Neuronal stem cell (in vitro differentiated cells): ENCODE measurements at regions not wholly inside any gene's neighbourhood (a gene's known extent, or its start where the extent isn't known, plus 50 kb on each side); places are given as distances from the start of the nearest gene placed in this dataset.

Experiments used
- DNase-seq: peaks from one replicate; pipeline ENCODE4 v3.0.0-alpha.2; 2013; ENCODE audit warnings: low spot score
- H2AFZ ChIP-seq: one replicate; pipeline ENCODE4 v1.6.1; 2013; ENCODE audit warnings: mild to moderate bottlenecking, low read length, inconsistent platforms
- H2AK5ac ChIP-seq: 2 replicates; pipeline ENCODE4 v1.6.1; 2013; ENCODE audit warnings: low read depth, mild to moderate bottlenecking, inconsistent platforms, low read length, moderate library complexity, mixed read lengths
- H2BK120ac ChIP-seq: 2 replicates; pipeline ENCODE4 v1.6.1; 2013; ENCODE audit warnings: low read depth, mild to moderate bottlenecking, inconsistent platforms, low read length, moderate library complexity, mixed read lengths
- H2BK12ac ChIP-seq: one replicate; pipeline ENCODE4 v1.6.1; 2013; ENCODE audit warnings: low read length, inconsistent platforms
- H2BK15ac ChIP-seq: 2 replicates; pipeline ENCODE4 v1.6.1; 2013; ENCODE audit warnings: mild to moderate bottlenecking, low read length, inconsistent platforms, mixed read lengths
- H2BK5ac ChIP-seq: one replicate; pipeline ENCODE4 v1.6.1; 2013; ENCODE audit warnings: inconsistent platforms, mild to moderate bottlenecking, low read length, moderate library complexity
- H3K14ac ChIP-seq: one replicate; pipeline ENCODE4 v1.6.1; 2013; ENCODE audit warnings: low read length, inconsistent platforms
- H3K18ac ChIP-seq: 2 replicates; pipeline ENCODE4 v1.6.1; 2013; ENCODE audit warnings: low read length, inconsistent platforms
- H3K23ac ChIP-seq: 2 replicates; pipeline ENCODE4 v1.6.1; 2013; ENCODE audit warnings: low read depth, mild to moderate bottlenecking, mixed read lengths, low read length, inconsistent platforms; ENCODE audit not compliant: poor library complexity
- H3K27ac ChIP-seq: replicated peaks from 3 replicates; pipeline ENCODE4 v1.5.1; 2013; ENCODE audit warnings: low read length, inconsistent platforms
- H3K27me3 ChIP-seq, 3 experiments: 2 replicates each; pipeline ENCODE4 v1.6.1; 2013; ENCODE audit warnings: low read length in 3 of 3, mild to moderate bottlenecking in 2 of 3, inconsistent platforms in 1 of 3, low read depth in 1 of 3, mixed read lengths in 1 of 3, moderate library complexity in 1 of 3; ENCODE audit not compliant: control insufficient read depth in 3 of 3, insufficient read depth in 3 of 3
- H3K36me3 ChIP-seq, 2 donors: replicated peaks in 1 of 2; 2 replicates each; pipeline ENCODE4 v1.6.1; 2013; ENCODE audit warnings: low read length in 2 of 2; ENCODE audit not compliant: control insufficient read depth in 2 of 2, insufficient read depth in 2 of 2
- H3K4ac ChIP-seq: 2 replicates; pipeline ENCODE4 v1.6.1; 2013; ENCODE audit warnings: inconsistent platforms, mild to moderate bottlenecking, low read length, moderate library complexity
- H3K4me1 ChIP-seq, 2 donors: 1 replicate in 1 of 2; 2 replicates in 1 of 2; pipeline ENCODE4 v1.6.1; 2013; ENCODE audit warnings: low read length in 2 of 2, low read depth in 1 of 2; ENCODE audit not compliant: control insufficient read depth in 2 of 2, insufficient read depth in 1 of 2
- H3K4me2 ChIP-seq: one replicate; pipeline ENCODE4 v1.6.1; 2013; ENCODE audit warnings: mild to moderate bottlenecking, low read length, inconsistent platforms; ENCODE audit not compliant: insufficient read depth, poor library complexity, severe bottlenecking
- H3K4me3 ChIP-seq, 2 donors: 2 replicates each; pipeline ENCODE4 v1.5.1; 2013; ENCODE audit warnings: low read length in 2 of 2, mild to moderate bottlenecking in 2 of 2, inconsistent platforms in 1 of 2, moderate library complexity in 1 of 2
- H3K79me1 ChIP-seq: one replicate; pipeline ENCODE4 v1.6.1; 2013; ENCODE audit warnings: low read depth, mild to moderate bottlenecking, inconsistent platforms, low read length, moderate library complexity
- H3K9ac ChIP-seq: one replicate; pipeline ENCODE4 v1.6.1; 2013; ENCODE audit warnings: mild to moderate bottlenecking, low read depth, low read length, inconsistent platforms; ENCODE audit not compliant: poor library complexity
- H3K9me3 ChIP-seq, 2 donors: replicated peaks in 1 of 2; 2 replicates each; pipeline versions ENCODE3 to v1.6.1; 2013; ENCODE audit warnings: low read length in 2 of 2, mild to moderate bottlenecking in 2 of 2, inconsistent platforms in 1 of 2, low read depth in 1 of 2, mixed read lengths in 1 of 2, moderate library complexity in 1 of 2; ENCODE audit not compliant: control insufficient read depth in 2 of 2, insufficient read depth in 1 of 2
- H4K8ac ChIP-seq: one replicate; pipeline ENCODE4 v1.6.1; 2013; ENCODE audit warnings: low read depth, mild to moderate bottlenecking, inconsistent platforms, low read length, moderate library complexity
- H4K91ac ChIP-seq: one replicate; pipeline ENCODE4 v1.6.1; 2013; ENCODE audit warnings: low read length, low read depth, mild to moderate bottlenecking, inconsistent platforms; ENCODE audit not compliant: poor library complexity
- WGBS, 2 donors: extraction: QIAGEN DNeasy Blood & Tissue Kit; methylation state at CpG; one replicate each; pipeline ENCODE4 v1.1.7; 2013; ENCODE audit warnings: missing lambda C conversion rate in 2 of 2, mixed read lengths in 1 of 2; ENCODE audit not compliant: insufficient read length in 2 of 2, insufficient replicate concordance in 1 of 2; ENCODE audit errors: extremely low coverage in 2 of 2; 5-methylcytosine and 5-hydroxymethylcytosine counted together

DNA sequence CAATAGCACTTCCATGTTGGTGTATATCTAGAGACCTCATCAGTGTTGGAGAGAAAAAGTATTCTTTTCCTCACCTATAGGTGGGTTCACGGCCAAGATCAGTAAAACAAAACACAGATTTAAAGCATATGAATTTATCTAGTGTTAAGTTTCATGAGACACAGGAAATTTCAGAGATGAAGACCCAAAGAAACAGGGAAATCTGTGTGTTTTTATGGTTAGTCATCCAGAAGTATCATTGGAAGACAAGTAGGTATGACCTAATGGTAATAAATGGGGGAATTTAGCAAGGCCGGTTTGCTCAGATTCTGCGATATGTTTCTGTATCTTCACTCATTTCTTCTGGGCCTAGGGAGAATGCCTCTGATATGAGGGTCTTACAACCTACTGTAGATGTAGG lies 419.6 kb upstream of the MARCKS start:
- Histone ChIP-seq H3K27me3 (no peaks in the 10 kb centered on the region), H3K4ac (no peak overlapping the region), H2AK5ac (no peak overlapping the region), H2BK15ac (no peak overlapping the region), H3K27ac (no peak overlapping the region), H3K9ac (no peak overlapping the region), H3K4me2 (no peak overlapping the region), H3K23ac (no peak overlapping the region), H3K18ac (no peak overlapping the region), H3K79me1 (no peaks in the 10 kb centered on the region), H4K8ac (no peak overlapping the region), H3K14ac (no peak overlapping the region), H4K91ac (no peak overlapping the region), H3K9me3 (peaks cover 0 to 4% of the 10 kb centered on the region in 2 donors), H2BK120ac (no peak overlapping the region), H2AFZ (no peak overlapping the region), H2BK12ac (no peak overlapping the region), H3K4me3 (no peak overlapping the region), H2BK5ac (no peak overlapping the region), H3K36me3 (no peaks in the 10 kb centered on the region), H3K4me1 (peaks cover 0 to 9% of the 10 kb centered on the region in 2 donors)
- no CpG with 5 or more reads among the region's 3 CpGs for WGBS, 2 donors
- no peak for DNase-seq

DNA sequence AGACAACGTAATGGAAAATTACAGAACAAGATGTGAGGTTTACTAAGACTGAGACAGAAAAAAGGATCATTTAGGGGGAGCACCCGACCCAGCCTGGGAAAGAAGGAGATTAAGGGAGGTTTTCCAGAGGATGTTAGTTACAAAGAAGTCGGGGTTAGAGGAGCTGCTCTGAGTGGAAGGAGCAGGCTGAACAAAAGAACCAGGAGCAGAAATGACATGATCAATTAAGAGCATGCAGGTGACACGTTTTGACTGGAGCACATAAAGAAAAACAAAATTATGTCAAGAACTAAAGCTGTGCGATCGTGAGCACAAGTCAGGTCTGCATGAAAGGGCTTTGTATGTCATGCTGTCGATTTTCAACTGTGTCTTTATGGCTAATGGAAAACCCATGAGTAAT lies 417.3 kb upstream of the MARCKS start:
- Histone ChIP-seq H2AFZ (peak overlapping the region; percentile 1), H2BK12ac (no peak overlapping the region), H3K4ac (no peak overlapping the region), H3K27ac (peak overlapping the region; percentile 78), H2BK5ac (no peak overlapping the region), H4K8ac (no peak overlapping the region), H3K14ac (no peak overlapping the region), H3K9me3 (peaks cover 0 to 4% of the 10 kb centered on the region in 2 donors), H4K91ac (no peak overlapping the region), H2BK120ac (no peak overlapping the region), H3K36me3 (no peaks in the 10 kb centered on the region), H3K9ac (no peak overlapping the region), H2AK5ac (no peak overlapping the region), H3K4me2 (no peak overlapping the region), H3K18ac (no peak overlapping the region), H3K79me1 (no peaks in the 10 kb centered on the region), H2BK15ac (no peak overlapping the region), H3K4me1 (peaks cover 0 to 9% of the 10 kb centered on the region in 2 donors), H3K23ac (no peak overlapping the region), H3K27me3 (no peaks in the 10 kb centered on the region), H3K4me3 (no peak overlapping the region)
- DNase-seq: peak; percentile 43
- WGBS, 2 donors: no CpG with 5 or more reads among the region's 7 CpGs

DNA sequence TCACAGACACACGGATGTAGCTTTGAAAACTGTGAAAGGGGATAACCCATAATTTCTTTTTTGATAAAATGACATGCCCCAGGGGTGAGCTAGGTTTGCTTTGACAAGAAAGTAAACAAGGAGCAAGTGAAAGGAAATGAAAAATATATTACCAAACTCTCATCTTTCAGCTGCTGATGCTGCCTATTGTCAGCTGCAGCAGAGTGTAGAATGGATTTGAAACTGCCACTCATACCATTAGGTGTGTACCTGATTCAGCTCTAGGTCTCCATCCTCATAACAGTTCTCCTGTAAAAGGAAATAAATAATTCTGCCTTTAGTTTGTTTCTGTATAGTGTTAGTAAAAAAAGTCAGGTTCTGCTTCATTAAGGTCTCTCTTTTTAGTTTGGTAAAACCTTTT lies 415.1 kb upstream of the MARCKS start:
- H4K91ac ChIP-seq: no peak overlapping the region
- no peak overlapping the region for H3K4me3 ChIP-seq
- H3K4me1 ChIP-seq: peaks cover 0 to 9% of the 10 kb centered on the region in 2 donors
- no peaks in the 10 kb centered on the region for H3K36me3 ChIP-seq
- H3K18ac ChIP-seq: no peak overlapping the region
- no peak for DNase-seq
- no peak overlapping the region for H3K27ac ChIP-seq
- no peak overlapping the region for H2BK120ac ChIP-seq
- no peak overlapping the region for H3K23ac ChIP-seq
- peaks cover 0 to 4% of the 10 kb centered on the region in 2 donors for H3K9me3 ChIP-seq
- H4K8ac ChIP-seq: no peak overlapping the region
- no peak overlapping the region for H3K4ac ChIP-seq
- no peak overlapping the region for H2BK12ac ChIP-seq
- no CpG with 5 or more reads among the region's 1 CpG for WGBS, 2 donors
- no peak overlapping the region for H2AK5ac ChIP-seq
- H2BK5ac ChIP-seq: no peak overlapping the region
- no peak overlapping the region for H2BK15ac ChIP-seq
- H3K9ac ChIP-seq: no peak overlapping the region
- no peaks in the 10 kb centered on the region for H3K27me3 ChIP-seq
- peak overlapping the region; percentile 33 for H2AFZ ChIP-seq
- H3K14ac ChIP-seq: no peak overlapping the region
- no peak overlapping the region for H3K4me2 ChIP-seq
- H3K79me1 ChIP-seq: no peaks in the 10 kb centered on the region

DNA sequence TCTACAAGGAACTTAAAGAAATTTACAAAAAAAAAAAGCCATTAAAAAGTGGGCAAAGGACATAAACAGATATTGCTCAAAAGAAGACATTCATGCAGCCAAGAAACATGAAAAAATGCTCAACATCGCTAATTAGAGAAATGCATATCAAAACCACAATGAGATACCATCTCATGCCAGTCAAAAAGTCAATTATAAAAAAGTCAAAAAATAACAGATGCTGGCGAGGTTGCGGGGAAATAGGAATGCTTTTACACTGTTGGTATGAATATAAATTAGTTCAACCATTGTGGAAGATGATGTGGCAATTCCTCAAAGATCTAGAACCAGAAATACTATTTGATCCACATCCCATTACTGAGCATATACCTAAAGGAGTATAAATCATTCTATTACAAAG lies 411.9 kb upstream of the MARCKS start:
- no peak overlapping the region for H2BK15ac ChIP-seq
- H2BK120ac ChIP-seq: no peak overlapping the region
- H3K14ac ChIP-seq: no peak overlapping the region
- H3K27me3 ChIP-seq: no peaks in the 10 kb centered on the region
- H3K4me3 ChIP-seq: no peak overlapping the region
- peaks cover 0 to 4% of the 10 kb centered on the region in 2 donors for H3K9me3 ChIP-seq
- no peak for DNase-seq
- H3K27ac ChIP-seq: no peak overlapping the region
- H4K8ac ChIP-seq: no peak overlapping the region
- no peak overlapping the region for H4K91ac ChIP-seq
- no peak overlapping the region for H3K23ac ChIP-seq
- peaks cover 6 to 7% of the 10 kb centered on the region in 2 donors for H3K4me1 ChIP-seq
- H3K4ac ChIP-seq: no peak overlapping the region
- H3K9ac ChIP-seq: no peak overlapping the region
- no peak overlapping the region for H2BK5ac ChIP-seq
- H2AFZ ChIP-seq: no peak overlapping the region
- no peak overlapping the region for H2BK12ac ChIP-seq
- no peaks in the 10 kb centered on the region for H3K36me3 ChIP-seq
- H3K79me1 ChIP-seq: no peaks in the 10 kb centered on the region
- no CpG with 5 or more reads among the region's 3 CpGs for WGBS, 2 donors
- no peak overlapping the region for H2AK5ac ChIP-seq
- H3K4me2 ChIP-seq: no peak overlapping the region
- H3K18ac ChIP-seq: no peak overlapping the region
